GM19463 (cell line): ENCODE measurements at regions not wholly inside any gene's neighbourhood (a gene's known extent, or its start where the extent isn't known, plus 50 kb on each side); places are given as distances from the start of the nearest gene placed in this dataset.

ENCODE experiments used
- ATAC-seq: cut with Tn5 transposase; IDR thresholded peaks from one replicate; pipeline ENCODE4 v1.9.1; 2021; ENCODE audit warnings: mild to moderate bottlenecking, moderate library complexity; ENCODE audit not compliant: unreplicated experiment

DNA sequence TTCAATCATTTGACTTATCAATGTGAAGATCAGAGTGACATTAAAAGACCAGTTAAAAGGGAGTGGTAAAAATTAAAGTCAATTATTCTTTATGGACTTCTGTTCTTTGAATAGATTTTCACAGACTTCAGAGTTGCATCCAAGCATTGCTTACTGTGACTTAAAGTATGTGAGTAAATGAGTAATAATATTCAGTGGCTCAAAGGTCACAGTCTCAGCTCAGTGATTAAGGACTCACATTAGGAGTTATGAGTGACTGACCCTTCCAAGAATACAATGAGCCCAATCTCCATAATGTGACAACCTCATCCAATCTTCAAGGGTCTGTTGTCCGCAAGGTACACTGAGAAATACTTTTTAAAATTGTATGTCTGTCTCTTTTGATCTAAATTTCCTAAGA lies 811.2 kb downstream of the BRINP1 start:
- ATAC-seq = no peak

DNA sequence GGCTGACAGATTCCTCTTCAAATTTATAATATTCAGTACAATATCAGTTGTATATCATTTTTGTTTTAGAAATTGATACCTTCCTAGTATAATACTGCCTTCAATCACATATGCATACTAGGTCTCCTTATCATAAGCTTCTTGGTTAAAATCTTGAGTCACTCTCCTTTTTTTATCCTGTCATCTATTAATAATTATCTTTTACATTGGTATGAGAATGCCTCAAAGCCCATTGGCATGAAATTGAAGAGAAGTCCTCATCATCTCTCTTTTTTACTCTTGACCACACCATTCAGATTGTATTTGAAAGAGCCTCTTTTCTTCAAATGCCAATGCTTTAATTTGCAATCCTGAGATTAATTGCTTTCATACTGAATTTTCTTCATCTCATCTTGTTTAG lies 810.3 kb downstream of the BRINP1 start:
- ATAC-seq = no peak

- no peak for ATAC-seq
Observed at GRCh38 chr9:118561051-118561450, 808.2 kb downstream of the BRINP1 start.

DNA sequence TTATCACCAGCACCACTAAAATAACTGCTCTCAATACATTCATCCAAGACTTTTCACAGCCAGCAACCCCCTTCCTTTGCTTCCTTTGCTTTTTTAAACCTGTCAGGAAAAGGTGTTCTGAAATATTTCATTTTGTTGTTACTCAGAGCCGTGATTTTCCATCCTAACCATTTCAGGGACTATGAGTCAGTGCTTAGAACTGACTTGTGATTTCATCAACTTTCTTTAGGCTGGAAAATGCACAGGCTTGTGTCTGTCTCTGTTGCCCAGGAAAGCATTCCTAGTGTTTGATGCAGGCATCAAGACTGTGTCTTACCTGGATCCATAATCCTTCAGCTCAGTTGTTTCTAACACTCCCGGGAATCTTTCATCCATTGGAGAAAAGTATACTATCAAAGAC lies 805.6 kb downstream of the BRINP1 start:
- no peak for ATAC-seq

DNA sequence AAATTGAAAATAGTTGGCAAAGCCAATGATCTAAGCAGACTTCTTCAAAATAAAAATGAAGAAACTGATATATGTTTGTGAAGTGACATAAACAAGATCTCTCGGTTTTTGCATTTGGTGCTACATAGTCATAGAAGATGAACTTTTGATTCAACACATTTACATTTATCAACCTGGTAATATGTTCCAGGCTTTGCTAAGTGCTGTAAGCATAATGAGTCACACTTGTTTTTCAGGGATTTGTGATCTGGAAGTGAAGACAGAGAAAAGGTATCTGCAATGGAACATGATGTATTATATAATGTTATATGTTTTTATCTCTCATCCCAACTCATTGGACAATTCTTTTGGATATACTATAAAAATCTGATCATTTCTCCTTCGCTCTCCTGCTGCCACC lies 801.4 kb downstream of the BRINP1 start:
- ATAC-seq = no peak

DNA sequence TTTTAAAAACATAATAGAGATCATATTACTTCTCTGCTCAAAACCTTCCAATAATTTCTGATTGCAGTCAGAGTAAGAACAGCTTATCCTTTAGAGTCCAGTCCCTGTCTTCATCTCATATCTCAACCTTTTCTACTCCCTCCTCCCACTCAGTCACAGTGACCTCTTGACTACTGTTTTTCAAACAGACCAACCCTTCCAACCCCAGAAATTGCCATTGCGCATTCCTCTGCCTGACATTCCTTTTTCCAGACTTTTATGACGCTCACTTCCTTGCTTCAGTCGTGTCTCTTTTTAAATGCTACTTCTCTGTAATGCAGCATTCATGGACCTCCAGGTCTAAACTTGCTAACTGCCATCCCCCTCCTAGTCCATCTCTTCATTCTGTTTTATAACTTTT lies 800.5 kb downstream of the BRINP1 start:
- no peak for ATAC-seq

DNA sequence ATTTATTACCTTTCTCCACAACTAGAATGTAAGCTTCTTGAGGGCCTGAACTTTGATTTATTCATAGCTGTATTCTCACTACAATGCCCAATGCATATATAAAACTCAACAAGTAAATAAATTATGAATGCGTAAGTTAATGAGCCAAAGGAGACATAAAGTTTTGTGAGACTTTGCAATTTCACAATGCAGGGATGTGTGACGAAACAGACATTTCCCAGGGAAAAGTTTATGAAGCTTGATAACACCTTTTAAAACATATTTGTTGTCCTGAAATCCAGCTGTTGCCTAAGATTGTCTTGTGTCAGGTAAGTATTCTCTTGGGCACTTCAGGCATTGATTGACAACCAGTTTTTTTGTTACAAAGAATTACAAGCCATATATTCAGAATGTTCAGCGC lies 800.1 kb downstream of the BRINP1 start:
- no peak for ATAC-seq

DNA sequence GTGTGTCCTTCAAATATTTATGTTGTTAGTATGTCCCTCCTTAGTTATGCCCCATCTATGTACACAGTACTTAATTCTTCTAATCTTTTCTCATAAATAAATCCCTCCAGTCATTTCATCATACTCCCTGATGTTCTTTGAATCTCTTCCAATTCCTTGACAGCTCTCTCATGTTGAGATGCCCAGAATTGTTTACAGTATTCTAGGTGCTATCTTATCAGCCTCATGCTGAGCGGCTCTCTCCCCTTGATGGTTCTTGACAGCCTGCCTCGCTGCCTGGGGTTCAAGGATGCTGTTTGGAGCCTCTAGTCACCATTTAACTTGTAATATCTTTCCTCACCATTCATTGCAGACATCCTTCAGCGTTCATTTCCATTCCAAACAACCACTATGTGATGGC lies 799.2 kb downstream of the BRINP1 start:
- ATAC-seq = no peak

DNA sequence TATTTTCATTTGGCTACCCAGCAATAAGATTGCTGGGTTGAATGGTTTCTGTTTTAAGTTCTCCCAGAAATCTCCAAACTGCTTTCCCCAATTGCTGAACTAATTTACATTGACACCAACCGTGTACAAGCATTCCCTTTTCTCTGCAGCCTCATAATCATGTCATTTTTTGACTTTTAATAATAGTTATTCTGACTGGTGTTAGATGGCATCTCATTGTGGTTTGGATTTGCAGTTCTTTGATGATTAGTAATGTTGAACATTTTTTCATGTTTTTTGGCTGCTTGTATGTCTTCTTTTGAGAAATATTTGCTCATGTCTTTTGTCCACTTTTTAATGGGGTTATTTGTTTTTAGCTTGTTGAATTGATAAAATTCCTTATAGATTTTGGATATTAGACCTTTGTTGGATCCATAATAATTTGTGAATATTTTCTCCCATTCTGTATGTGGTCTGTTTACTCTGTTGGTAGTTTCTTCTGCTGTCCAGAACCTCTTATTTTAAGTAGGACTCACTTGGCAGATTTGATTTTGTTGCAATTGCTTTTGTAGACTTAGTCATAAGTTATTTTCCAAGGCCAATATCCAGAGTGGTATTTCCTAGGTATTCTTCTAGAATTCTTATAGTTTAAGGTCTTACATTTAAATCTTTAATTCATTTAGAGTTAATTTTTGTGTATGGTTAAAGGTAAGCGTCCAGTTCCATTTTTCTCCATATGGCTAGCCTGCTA lies 793.7 kb downstream of the BRINP1 start:
- ATAC-seq = no peak

DNA sequence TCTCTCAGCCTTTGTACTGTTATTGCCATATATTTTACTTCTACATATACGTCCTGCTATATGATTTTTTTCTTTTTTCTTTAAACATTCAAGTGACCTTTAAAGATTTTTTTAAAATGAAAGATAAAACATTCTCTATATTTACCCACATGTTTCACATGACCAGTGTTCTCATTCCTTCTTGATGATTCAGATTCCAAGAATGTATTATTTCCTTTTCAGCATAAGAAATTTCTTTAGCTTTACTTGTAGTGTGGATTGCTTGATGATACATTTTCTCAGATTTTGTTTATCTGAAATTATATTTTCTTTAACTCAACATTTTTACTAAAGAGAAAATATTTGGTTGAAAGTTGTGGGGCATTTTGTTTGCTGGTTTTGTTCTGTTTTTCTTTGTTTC lies 792.1 kb downstream of the BRINP1 start:
- ATAC-seq = no peak

GRCh38 chr9:118578467-118578866 lies 790.8 kb downstream of the BRINP1 start:
- no peak for ATAC-seq

DNA sequence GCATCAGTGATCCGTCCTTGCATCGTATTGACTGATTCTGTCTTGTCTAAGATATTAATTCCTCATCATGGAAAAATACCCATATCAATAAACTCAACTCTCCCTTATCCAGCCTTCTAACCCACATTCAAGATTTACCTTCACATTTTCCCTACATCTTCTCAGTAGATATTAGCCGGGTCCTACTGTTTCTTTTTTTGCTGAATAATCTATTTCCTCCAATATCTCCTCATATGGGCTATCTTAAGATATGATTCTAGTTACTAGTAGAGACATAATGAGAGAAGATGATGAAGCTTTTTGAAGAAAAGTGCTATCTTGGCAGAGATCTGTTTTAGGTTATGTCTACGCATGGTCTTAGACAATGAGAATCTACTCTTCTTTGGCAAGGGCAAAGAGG lies 785.8 kb downstream of the BRINP1 start:
- ATAC-seq = no peak

GRCh38 chr9:118586978-118587377 lies 782.3 kb downstream of the BRINP1 start:
- ATAC-seq = no peak

DNA sequence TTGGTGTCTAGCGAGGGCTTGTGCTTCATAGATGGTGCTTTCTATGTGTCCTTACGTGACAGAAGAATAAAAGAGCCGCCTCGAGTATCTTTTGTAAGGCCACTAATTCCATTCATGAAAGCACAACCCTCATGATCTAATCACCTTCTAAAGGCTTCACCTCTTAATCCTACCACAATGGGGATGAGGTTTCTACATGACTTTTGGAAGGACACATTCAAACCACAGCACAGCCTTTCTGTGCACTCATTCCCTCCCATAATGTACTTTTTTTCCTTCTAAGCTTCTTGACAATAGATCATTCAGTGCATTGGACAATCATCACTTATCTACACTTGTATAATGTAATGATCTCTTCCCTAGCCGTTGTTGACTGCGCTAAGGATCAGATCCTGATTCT lies 774.8 kb downstream of the BRINP1 start:
- no peak for ATAC-seq

GRCh38 chr9:118595719-118596305 lies 773.4 kb downstream of the BRINP1 start:
- no peak for ATAC-seq

- ATAC-seq = no peak
Observed at GRCh38 chr9:118596374-118597015, 772.7 kb downstream of the BRINP1 start.

DNA sequence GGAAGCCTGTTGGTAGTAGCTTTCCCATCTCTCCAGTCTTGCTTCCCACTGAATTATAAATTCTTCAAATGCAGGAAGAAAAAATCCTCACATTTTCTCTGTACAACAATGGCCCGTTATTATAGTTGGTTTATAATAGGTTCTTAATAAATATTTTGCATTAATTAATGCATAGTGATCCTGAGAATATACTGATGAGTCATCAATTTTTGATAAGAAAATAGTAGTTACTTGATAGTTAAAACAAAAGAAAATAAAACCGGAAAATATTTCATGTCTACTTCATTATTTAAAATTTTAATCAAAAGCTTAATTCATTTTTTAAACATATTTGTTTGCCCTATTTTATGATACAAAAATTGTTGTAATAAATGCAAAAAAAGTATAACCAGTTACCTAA lies 762.6 kb downstream of the BRINP1 start:
- ATAC-seq = no peak

- ATAC-seq = no peak
Observed at GRCh38 chr9:118609355-118610044, 759.7 kb downstream of the BRINP1 start.

GRCh38 chr9:118612201-118612600 lies 757.0 kb downstream of the BRINP1 start:
- ATAC-seq = no peak

- no peak for ATAC-seq
Observed at GRCh38 chr9:118613996-118614395, 755.2 kb downstream of the BRINP1 start.

GRCh38 chr9:118618084-118618483 lies 751.2 kb downstream of the BRINP1 start:
- ATAC-seq = no peak

DNA sequence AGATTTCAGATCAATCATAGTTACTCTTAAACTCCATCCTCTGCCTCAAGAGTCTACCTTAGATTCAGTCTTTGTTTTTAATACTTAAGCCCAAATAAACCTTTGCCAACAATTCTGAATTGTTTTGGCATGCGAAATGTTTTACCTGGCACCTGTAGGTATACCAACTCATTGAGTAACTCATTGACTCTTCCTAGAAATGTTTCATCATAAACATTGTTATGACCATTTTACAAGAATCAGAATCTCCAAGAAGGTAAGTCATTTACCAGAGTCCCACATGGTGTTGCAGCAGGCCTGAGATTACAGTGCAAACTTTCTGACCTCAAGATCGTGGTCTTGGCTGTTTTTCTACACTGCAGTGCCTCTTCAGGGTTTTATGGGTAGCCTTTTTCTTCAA lies 750.4 kb downstream of the BRINP1 start:
- no peak for ATAC-seq
